Stomach (tissue), 8 donors: ENCODE measurements at regions not wholly inside any gene's neighbourhood (a gene's known extent, or its start where the extent isn't known, plus 50 kb on each side); places are given as distances from the start of the nearest gene placed in this dataset.

Source experiments
- DNase-seq, 2 donors: peaks; one replicate each; pipeline versions ENCODE4 v3.0.0 to v3.0.0-alpha.2; 2013 to 2019
- H3K27ac ChIP-seq, 5 donors: fragments of 200-600 bp in 4 of 5; sonication (generic) in 4 of 5; one replicate each; pipeline ENCODE4 v1.5.1; 2013 to 2019; ENCODE audit warnings: mild to moderate bottlenecking in 1 of 5, moderate library complexity in 1 of 5
- H3K27me3 ChIP-seq, 3 donors: fragments of 200-600 bp; sonication (generic); one replicate each; pipeline ENCODE4 v1.5.1; 2017 to 2019; ENCODE audit warnings: mixed run types in 1 of 3
- H3K36me3 ChIP-seq, 4 donors: fragments of 200-600 bp; sonication (generic); 1 replicate in 3 of 4; 2 replicates in 1 of 4; pipeline ENCODE4 v1.5.1; 2016 to 2019
- H3K4me1 ChIP-seq, 4 donors: fragments of 200-600 bp; sonication (generic); one replicate each; pipeline ENCODE4 v1.5.1; 2016 to 2019
- H3K4me3 ChIP-seq, 4 donors: fragments of 200-600 bp; sonication (generic) in 3 of 4; one replicate each; pipeline ENCODE4 v1.5.1; 2016 to 2019; ENCODE audit warnings: mild to moderate bottlenecking in 1 of 4
- H3K9me3 ChIP-seq, 4 donors: fragments of 200-600 bp; sonication (generic); one replicate each; pipeline ENCODE4 v1.5.1; 2016 to 2019
- EP300 ChIP-seq: sonication (generic); formaldehyde crosslinking; IDR thresholded peaks from one replicate; pipeline ENCODE4 v1.6.1; 2017; ENCODE audit warnings: antibody characterized with exemption
- POLR2A ChIP-seq, 4 donors: fragments of 450-650 bp; IDR thresholded peaks; one replicate each; pipeline ENCODE4 v1.6.1; 2016; ENCODE audit warnings: antibody characterized with exemption in 4 of 4, control low read depth in 2 of 4, mild to moderate bottlenecking in 1 of 4, moderate library complexity in 1 of 4
- POLR2AphosphoS5 ChIP-seq, 3 donors: sonication (generic); formaldehyde crosslinking; IDR thresholded peaks; one replicate each; pipeline ENCODE4 v1.6.1; 2016; ENCODE audit warnings: antibody characterized with exemption in 3 of 3
- WGBS, 5 donors: extraction: QIAGEN DNeasy Blood & Tissue Kit in 3 of 5; methylation state at CpG; one replicate each; pipeline versions ENCODE4 v1.1.5 to v1.1.7; 2013 to 2018; 5-methylcytosine and 5-hydroxymethylcytosine counted together
- intact Hi-C: fragments of 100-400 bp; cut with DNase I; formaldehyde crosslinking; loops from one replicate; pipeline ENCODE4 v1.15.1; 2023; ENCODE audit warnings: low total_unique reads
- TF ChIP-seq, protein P1 (sequence below), 7 experiments: fragments of 450-650 bp in 4 of 7; fragments of 200-600 bp in 3 of 7; sonication (generic) in 3 of 7; IDR thresholded peaks; one replicate each; pipeline ENCODE4 v1.5.1; 2016 to 2019; ENCODE audit warnings: antibody characterized with exemption in 7 of 7, control low read depth in 2 of 7, mild to moderate bottlenecking in 1 of 7
- donor health status: healthy with polysubstance abuse.
- donor health status: Bipolar disorder and iron deficiency.
- donor health status: healthy.

DNA sequence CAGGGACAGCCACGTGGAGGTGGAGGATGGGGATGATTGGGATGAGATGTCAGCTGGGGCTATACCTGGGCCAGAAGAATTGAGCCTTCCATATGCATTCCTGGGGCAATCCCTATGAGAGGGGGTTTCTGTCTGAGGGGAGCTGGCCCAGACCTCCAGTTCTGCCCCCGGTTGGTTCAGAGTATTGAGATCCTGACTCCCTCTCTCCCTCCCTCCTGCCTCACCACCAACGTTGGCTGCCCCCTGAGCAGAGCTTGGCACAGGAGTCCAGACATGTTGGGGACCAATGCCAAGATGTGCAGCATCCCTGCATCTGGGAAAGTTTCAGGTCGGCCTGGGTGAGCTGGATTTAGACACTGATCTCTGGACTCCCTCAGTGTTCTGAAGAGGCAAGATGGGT lies 575.2 kb upstream of the MKI67 start:
- H3K27me3 ChIP-seq: peaks cover 0 to 16% (median 0%) of the 10 kb centered on the region in 3 donors
- H3K4me3 ChIP-seq: no peak overlapping the region
- WGBS, 5 donors: 39 to 59% (median 54%) methylated on average over 4 of the region's 4 CpGs
- TF ChIP-seq POLR2AphosphoS5 (IDR thresholded peaks at IDR 0.05): no peak
- TF ChIP-seq, protein P1, sequence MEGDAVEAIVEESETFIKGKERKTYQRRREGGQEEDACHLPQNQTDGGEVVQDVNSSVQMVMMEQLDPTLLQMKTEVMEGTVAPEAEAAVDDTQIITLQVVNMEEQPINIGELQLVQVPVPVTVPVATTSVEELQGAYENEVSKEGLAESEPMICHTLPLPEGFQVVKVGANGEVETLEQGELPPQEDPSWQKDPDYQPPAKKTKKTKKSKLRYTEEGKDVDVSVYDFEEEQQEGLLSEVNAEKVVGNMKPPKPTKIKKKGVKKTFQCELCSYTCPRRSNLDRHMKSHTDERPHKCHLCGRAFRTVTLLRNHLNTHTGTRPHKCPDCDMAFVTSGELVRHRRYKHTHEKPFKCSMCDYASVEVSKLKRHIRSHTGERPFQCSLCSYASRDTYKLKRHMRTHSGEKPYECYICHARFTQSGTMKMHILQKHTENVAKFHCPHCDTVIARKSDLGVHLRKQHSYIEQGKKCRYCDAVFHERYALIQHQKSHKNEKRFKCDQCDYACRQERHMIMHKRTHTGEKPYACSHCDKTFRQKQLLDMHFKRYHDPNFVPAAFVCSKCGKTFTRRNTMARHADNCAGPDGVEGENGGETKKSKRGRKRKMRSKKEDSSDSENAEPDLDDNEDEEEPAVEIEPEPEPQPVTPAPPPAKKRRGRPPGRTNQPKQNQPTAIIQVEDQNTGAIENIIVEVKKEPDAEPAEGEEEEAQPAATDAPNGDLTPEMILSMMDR (IDR thresholded peaks at IDR 0.05): no peak
- no peak for TF ChIP-seq POLR2A (IDR thresholded peaks at IDR 0.05)
- no peak for TF ChIP-seq EP300
- no peaks in the 10 kb centered on the region for H3K36me3 ChIP-seq
- H3K27ac ChIP-seq: no peak overlapping the region
- DNase-seq: no peak
- no peaks in the 10 kb centered on the region for H3K4me1 ChIP-seq
- no peaks in the 10 kb centered on the region for H3K9me3 ChIP-seq
- intact Hi-C loops: no loop called here

DNA sequence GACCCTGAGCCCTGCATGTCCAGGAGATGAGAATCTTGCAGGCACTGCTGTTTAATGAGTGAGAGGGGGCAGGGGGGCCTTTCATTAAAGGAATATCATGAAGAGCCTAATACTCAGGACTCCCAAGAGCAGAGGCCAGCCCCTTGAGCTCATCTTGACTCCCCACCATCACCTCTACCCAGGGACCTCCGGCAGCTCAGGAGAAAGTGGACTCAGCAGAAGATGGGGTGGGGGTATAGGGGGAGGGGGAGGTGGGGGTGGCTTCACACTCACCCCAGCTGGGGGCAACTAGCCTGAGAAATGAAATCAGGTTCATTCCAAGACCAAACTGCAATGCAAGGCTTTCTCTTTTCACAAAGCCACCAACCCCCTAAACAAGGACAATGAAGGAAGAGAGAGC lies 575.6 kb upstream of the MKI67 start:
- no peak overlapping the region for H3K4me3 ChIP-seq
- DNase-seq: no peak
- no peak overlapping the region for H3K27ac ChIP-seq
- intact Hi-C loops: no loop called here
- no peaks in the 10 kb centered on the region for H3K4me1 ChIP-seq
- H3K36me3 ChIP-seq: no peaks in the 10 kb centered on the region
- TF ChIP-seq EP300 (no peak), POLR2AphosphoS5 (IDR thresholded peaks at IDR 0.05) (no peak), POLR2A (IDR thresholded peaks at IDR 0.05) (no peak)
- TF ChIP-seq, protein P1 (IDR thresholded peaks at IDR 0.05): no peak
- H3K9me3 ChIP-seq: no peaks in the 10 kb centered on the region
- H3K27me3 ChIP-seq: peaks cover 0 to 18% (median 0%) of the 10 kb centered on the region in 3 donors
- WGBS, 5 donors: 83 to 100% (median 86%) methylated on average over 1 of the region's 1 CpG

DNA sequence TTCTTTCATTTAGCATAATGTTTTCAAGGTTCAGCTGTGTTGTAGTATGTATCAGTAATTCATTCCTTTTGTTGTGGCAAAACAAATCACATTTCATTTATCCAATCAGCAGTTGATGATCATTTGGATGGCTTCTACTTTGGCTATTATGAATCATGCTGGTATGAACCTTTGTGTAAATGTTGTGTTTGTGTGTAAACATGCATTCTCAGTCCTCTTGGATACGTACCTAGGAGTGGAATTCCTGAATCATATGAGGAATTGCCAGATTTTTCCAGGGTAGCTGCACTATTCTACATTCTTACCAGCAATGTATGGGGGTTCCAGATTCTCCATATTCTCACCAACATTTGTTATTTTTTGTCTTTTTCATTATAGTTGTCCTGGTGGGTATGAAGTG lies 578.5 kb upstream of the MKI67 start:
- H3K27ac ChIP-seq: no peak overlapping the region
- H3K27me3 ChIP-seq: peaks cover 0 to 11% (median 2%) of the 10 kb centered on the region in 3 donors
- H3K4me3 ChIP-seq: no peak overlapping the region
- DNase-seq: no peak
- 26 to 48% (median 31%) methylated on average over 1 of the region's 1 CpG for WGBS, 5 donors
- H3K4me1 ChIP-seq: no peaks in the 10 kb centered on the region
- no peaks in the 10 kb centered on the region for H3K9me3 ChIP-seq
- no peaks in the 10 kb centered on the region for H3K36me3 ChIP-seq
- intact Hi-C loops: no loop called here
- TF ChIP-seq, protein P1 (IDR thresholded peaks at IDR 0.05): no peak
- TF ChIP-seq POLR2AphosphoS5 (IDR thresholded peaks at IDR 0.05): no peak
- TF ChIP-seq EP300: no peak
- TF ChIP-seq POLR2A (IDR thresholded peaks at IDR 0.05): no peak

DNA sequence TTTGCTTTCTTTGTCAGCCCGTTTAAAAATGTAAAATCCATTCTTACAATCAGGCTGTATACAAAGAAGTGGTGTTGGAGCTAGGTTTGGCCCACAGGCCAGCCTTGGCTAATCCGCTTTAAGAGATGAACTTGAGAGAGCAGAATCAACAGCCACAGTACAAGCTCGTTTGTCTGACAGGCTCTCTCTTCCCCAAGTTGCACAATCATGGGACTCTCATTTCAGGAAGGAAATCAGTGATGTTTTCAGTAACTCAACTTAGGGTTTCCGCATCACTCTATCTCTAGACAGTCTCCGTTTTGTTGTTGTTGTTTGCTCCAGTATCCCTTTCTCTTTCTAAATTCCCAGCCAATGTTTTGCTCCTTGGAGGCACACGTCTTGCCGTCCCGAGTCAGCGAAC lies 582.0 kb upstream of the MKI67 start:
- TF ChIP-seq POLR2AphosphoS5 (IDR thresholded peaks at IDR 0.05): no peak
- TF ChIP-seq EP300: no peak
- TF ChIP-seq POLR2A (IDR thresholded peaks at IDR 0.05): no peak
- TF ChIP-seq, protein P1 (IDR thresholded peaks at IDR 0.05): no peak
- H3K9me3 ChIP-seq: no peaks in the 10 kb centered on the region
- H3K4me1 ChIP-seq: no peaks in the 10 kb centered on the region
- intact Hi-C loops: no loop called here
- no peak overlapping the region for H3K4me3 ChIP-seq
- H3K36me3 ChIP-seq: no peaks in the 10 kb centered on the region
- H3K27me3 ChIP-seq: peaks cover 0 to 27% (median 13%) of the 10 kb centered on the region in 3 donors
- 74 to 79% (median 77%) methylated on average over 9 of the region's 9 CpGs for WGBS, 5 donors
- DNase-seq: no peak
- H3K27ac ChIP-seq: no peak overlapping the region
